ENCODE measurements at regions not wholly inside any gene's neighbourhood (a gene's known extent, or its start where the extent isn't known, plus 50 kb on each side); places are given as distances from the start of the nearest gene placed in this dataset.

GRCh38 chr6:123687864-123688263, 51.1 kb upstream of the TRDN start:
- no peaks in the 10 kb centered on the region for H3K79me2 ChIP-seq (ENCODE audit: insufficient read depth, low read length)
- no peak overlapping the region for H2AFZ ChIP-seq (ENCODE audit: low read depth, low read length)
- H3K27me3 ChIP-seq (ENCODE audit: insufficient read depth, low read length): no peaks in the 10 kb centered on the region
- H3K4me3 ChIP-seq (ENCODE audit: insufficient read depth, low read depth, low read length): no peak overlapping the region
- H3K4me3 Mint-ChIP-seq (ENCODE audit: unreplicated experiment): no peak overlapping the region
- no peaks in the 10 kb centered on the region for H3K4me1 Mint-ChIP-seq (ENCODE audit: low read depth, unreplicated experiment)
- no peak for DNase-seq (ENCODE audit: low read depth)
- no peaks in the 10 kb centered on the region for H3K36me3 Mint-ChIP-seq (ENCODE audit: low read depth, unreplicated experiment)
- no peak for FAIRE-seq
- H3K27me3 Mint-ChIP-seq (ENCODE audit: low read depth, unreplicated experiment): no peaks in the 10 kb centered on the region
- no peaks in the 10 kb centered on the region for H4K20me1 ChIP-seq (ENCODE audit: insufficient read depth, low read length)
- H3K9ac ChIP-seq (ENCODE audit: low read length): no peak overlapping the region
- H3K27ac ChIP-seq (ENCODE audit: low read depth, low read length): no peak overlapping the region
- H3K4me2 ChIP-seq (ENCODE audit: low read length): no peak overlapping the region
- no peaks in the 10 kb centered on the region for H3K4me1 ChIP-seq (ENCODE audit: insufficient read depth, low read length)
- H3K9me3 ChIP-seq (ENCODE audit: insufficient read depth, low read depth, low read length): no peaks in the 10 kb centered on the region
- H3K36me3 ChIP-seq (ENCODE audit: insufficient read depth, low read length): no peaks in the 10 kb centered on the region
- no peak overlapping the region for H3K27ac Mint-ChIP-seq (ENCODE audit: unreplicated experiment)
- TF ChIP-seq CTCF (IDR thresholded peaks at IDR 0.05; ENCODE audit: insufficient read depth, low read depth, low read length): no peak
- TF ChIP-seq EZH2 (IDR thresholded peaks at IDR 0.05; ENCODE audit: insufficient read depth, low read length): no peak
- no peaks in the 10 kb centered on the region for H3K9me3 Mint-ChIP-seq (ENCODE audit: unreplicated experiment)

All from astrocyte (in vitro differentiated cells and primary cell).